ENCODE measurements at regions not wholly inside any gene's neighbourhood (a gene's known extent, or its start where the extent isn't known, plus 50 kb on each side); places are given as distances from the start of the nearest gene placed in this dataset.
A peak's percentile ranks its signal among the peaks of the same experiment; 100 is the strongest.

- DNase-seq (no peak), ATAC-seq (no peak)
- no peak overlapping the region for H3K4me3 ChIP-seq (ENCODE audit: low read length)
- no peaks in the 10 kb centered on the region for H3K9me3 ChIP-seq (ENCODE audit: control insufficient read depth, low read length)
- no peaks in the 10 kb centered on the region for H3K4me1 ChIP-seq (ENCODE audit: control insufficient read depth, insufficient read depth, low read length)
- WGBS: 82% methylated on average over 4 of the region's 4 CpGs
- intact Hi-C loops (cut with DNase I): no loop called here
- H3K27ac ChIP-seq (ENCODE audit: low read length): no peak overlapping the region
- H3K27me3 ChIP-seq (ENCODE audit: control insufficient read depth, insufficient read depth): no peaks in the 10 kb centered on the region
These were observed 256.9 kb downstream of the DMAC1 start for GRCh38 chr9:7542693-7543092.

- Histone ChIP-seq H3K27me3 (ENCODE audit: control insufficient read depth, insufficient read depth) (no peaks in the 10 kb centered on the region), H3K9me3 (ENCODE audit: control insufficient read depth, low read length) (no peaks in the 10 kb centered on the region), H3K4me3 (ENCODE audit: low read length) (no peak overlapping the region), H3K27ac (ENCODE audit: low read length) (no peak overlapping the region), H3K4me1 (ENCODE audit: control insufficient read depth, insufficient read depth, low read length) (no peaks in the 10 kb centered on the region)
- DNase-seq (no peak), ATAC-seq (no peak)
- intact Hi-C loops (cut with DNase I): no loop called here
- 83% methylated on average over 2 of the region's 2 CpGs for WGBS
These were observed 257.5 kb downstream of the DMAC1 start for GRCh38 chr9:7542126-7542525.

DNA sequence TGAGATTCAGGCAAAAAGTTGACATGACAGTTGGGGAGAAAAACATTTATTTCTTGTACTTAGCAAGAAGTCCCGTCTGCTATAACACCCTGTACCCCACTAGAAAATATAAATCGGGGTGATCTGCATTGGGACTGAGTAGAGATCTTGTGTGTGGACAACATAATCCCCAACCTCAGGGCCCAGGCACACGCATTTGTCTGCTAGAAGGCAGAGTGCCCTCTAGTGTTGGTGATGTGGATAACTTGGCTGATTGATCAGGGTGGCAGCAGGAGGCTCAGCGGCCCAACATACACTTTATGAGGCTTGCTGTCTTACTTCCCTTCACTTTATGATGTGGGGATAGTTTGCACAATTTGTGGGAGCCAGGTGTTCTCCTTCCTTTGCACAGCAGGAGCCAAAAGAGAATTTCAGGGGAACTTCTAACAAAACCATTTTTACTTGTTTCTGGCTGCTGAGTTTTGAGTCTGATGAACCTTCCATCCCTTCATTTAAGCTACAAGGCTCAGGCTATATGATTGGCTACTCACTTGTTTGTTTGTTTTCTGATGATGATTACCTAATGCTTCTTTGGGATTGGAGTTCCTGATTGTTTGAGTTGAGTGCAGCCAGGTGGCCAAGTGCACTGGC lies 263.2 kb downstream of the DMAC1 start:
- H3K9me3 ChIP-seq (ENCODE audit: control insufficient read depth, low read length): no peaks in the 10 kb centered on the region
- no peak overlapping the region for H3K4me3 ChIP-seq (ENCODE audit: low read length)
- no peak overlapping the region for H3K27ac ChIP-seq (ENCODE audit: low read length)
- intact Hi-C loops (cut with DNase I): loop anchor here in 3 of 4 donors (5.0 to 10.0 kb wide), 3 partner anchors 132 to 482 kb away; no protein-coding TSS in a partner anchor
- 47% methylated on average over 4 of the region's 4 CpGs for WGBS
- ATAC-seq (peak; percentile 47 to 75), DNase-seq (peak; percentile 23 to 57 (median 51))
- H3K27me3 ChIP-seq (ENCODE audit: control insufficient read depth, insufficient read depth): no peaks in the 10 kb centered on the region
- peaks cover 2% of the 10 kb centered on the region for H3K4me1 ChIP-seq (ENCODE audit: control insufficient read depth, insufficient read depth, low read length)

- no peak for ATAC-seq
- intact Hi-C loops (cut with DNase I): loop anchor here in 2 of 4 donors (10.0 kb wide), 2 partner anchors 130 to 480 kb away; no protein-coding TSS in a partner anchor
- 53% methylated on average over 5 of the region's 5 CpGs for WGBS
These were observed 265.2 kb downstream of the DMAC1 start for GRCh38 chr9:7534211-7534935.

GRCh38 chr9:7533376-7534090 lies 266.0 kb downstream of the DMAC1 start:
- H3K9me3 ChIP-seq (ENCODE audit: control insufficient read depth, low read length): no peaks in the 10 kb centered on the region
- no peak overlapping the region for H3K27ac ChIP-seq (ENCODE audit: low read length)
- H3K4me3 ChIP-seq (ENCODE audit: low read length): no peak overlapping the region
- H3K27me3 ChIP-seq (ENCODE audit: control insufficient read depth, insufficient read depth): no peaks in the 10 kb centered on the region
- H3K4me1 ChIP-seq (ENCODE audit: control insufficient read depth, insufficient read depth, low read length): peaks cover 2% of the 10 kb centered on the region
- ATAC-seq: no peak
- no peak for DNase-seq
- 92% methylated on average over 6 of the region's 6 CpGs for WGBS
- intact Hi-C loops (cut with DNase I): loop anchor here in 2 of 4 donors (10.0 kb wide), 2 partner anchors 129 to 479 kb away; no protein-coding TSS in a partner anchor

More at GRCh38 chr9:7534211-7534935, 265.2 kb downstream of the DMAC1 start:
- peaks cover 2% of the 10 kb centered on the region for H3K4me1 ChIP-seq (ENCODE audit: control insufficient read depth, insufficient read depth, low read length)
- H3K4me3 ChIP-seq (ENCODE audit: low read length): no peak overlapping the region
- no peak overlapping the region for H3K27ac ChIP-seq (ENCODE audit: low read length)
- H3K27me3 ChIP-seq (ENCODE audit: control insufficient read depth, insufficient read depth): no peaks in the 10 kb centered on the region
- no peak for DNase-seq
- no peaks in the 10 kb centered on the region for H3K9me3 ChIP-seq (ENCODE audit: control insufficient read depth, low read length)

DNA sequence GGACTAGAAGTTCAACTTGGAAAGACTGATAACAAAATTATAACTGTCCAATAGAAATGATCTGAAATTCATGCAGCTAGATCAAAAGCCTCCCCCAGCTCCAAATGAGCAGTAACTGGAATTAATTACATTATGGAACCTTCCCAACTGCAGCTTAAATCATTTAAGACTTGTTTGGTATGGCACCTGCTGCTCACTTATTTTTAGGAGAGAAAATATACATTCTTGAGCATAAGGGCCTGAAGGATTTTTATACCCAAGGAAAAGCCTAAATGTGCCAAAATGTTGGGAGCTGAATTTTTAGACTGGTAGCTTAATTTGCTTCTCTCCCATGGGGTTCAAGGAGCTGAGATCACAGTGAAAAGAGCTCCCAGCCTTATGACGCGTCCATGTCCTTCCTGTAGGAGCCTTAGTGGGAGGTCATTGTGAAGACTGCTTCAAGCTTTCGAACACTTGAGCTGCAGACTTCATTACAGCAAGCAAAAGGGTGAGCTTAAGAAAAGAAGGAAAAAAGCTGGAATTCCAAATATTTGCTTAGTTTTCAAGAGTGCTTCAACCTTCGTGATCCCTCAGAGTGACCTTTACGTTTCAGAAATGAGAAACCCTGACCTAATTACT lies 276.0 kb downstream of the DMAC1 start:
- Histone ChIP-seq H3K4me3 (ENCODE audit: low read length) (no peak overlapping the region), H3K27me3 (ENCODE audit: control insufficient read depth, insufficient read depth) (no peaks in the 10 kb centered on the region), H3K4me1 (ENCODE audit: control insufficient read depth, insufficient read depth, low read length) (no peaks in the 10 kb centered on the region), H3K9me3 (ENCODE audit: control insufficient read depth, low read length) (no peaks in the 10 kb centered on the region), H3K27ac (ENCODE audit: low read length) (no peak overlapping the region)
- intact Hi-C loops (cut with DNase I): no loop called here
- no peak for DNase-seq
- 72% methylated on average over 5 of the region's 5 CpGs for WGBS
- ATAC-seq: no peak

GRCh38 chr9:7520396-7520795 lies 279.2 kb downstream of the DMAC1 start:
- no peak overlapping the region for H3K4me3 ChIP-seq (ENCODE audit: low read length)
- WGBS: 54% methylated on average over 5 of the region's 5 CpGs
- H3K27me3 ChIP-seq (ENCODE audit: control insufficient read depth, insufficient read depth): no peaks in the 10 kb centered on the region
- no peak overlapping the region for H3K27ac ChIP-seq (ENCODE audit: low read length)
- H3K9me3 ChIP-seq (ENCODE audit: control insufficient read depth, low read length): no peaks in the 10 kb centered on the region
- no peaks in the 10 kb centered on the region for H3K4me1 ChIP-seq (ENCODE audit: control insufficient read depth, insufficient read depth, low read length)
- ATAC-seq (no peak), DNase-seq (no peak)
- intact Hi-C loops (cut with DNase I): no loop called here

GRCh38 chr9:7516376-7516775 lies 283.2 kb downstream of the DMAC1 start:
- H3K4me3 ChIP-seq (ENCODE audit: low read length): no peak overlapping the region
- no peaks in the 10 kb centered on the region for H3K27me3 ChIP-seq (ENCODE audit: control insufficient read depth, insufficient read depth)
- ATAC-seq (no peak), DNase-seq (no peak)
- H3K9me3 ChIP-seq (ENCODE audit: control insufficient read depth, low read length): no peaks in the 10 kb centered on the region
- WGBS: 64% methylated on average over 2 of the region's 2 CpGs
- intact Hi-C loops (cut with DNase I): no loop called here
- H3K27ac ChIP-seq (ENCODE audit: low read length): no peak overlapping the region
- H3K4me1 ChIP-seq (ENCODE audit: control insufficient read depth, insufficient read depth, low read length): no peaks in the 10 kb centered on the region

- H3K27ac ChIP-seq (ENCODE audit: low read length): no peak overlapping the region
- 71% methylated on average over 7 of the region's 7 CpGs for WGBS
- DNase-seq (no peak), ATAC-seq (no peak)
- no peaks in the 10 kb centered on the region for H3K4me1 ChIP-seq (ENCODE audit: control insufficient read depth, insufficient read depth, low read length)
- H3K27me3 ChIP-seq (ENCODE audit: control insufficient read depth, insufficient read depth): no peaks in the 10 kb centered on the region
- H3K4me3 ChIP-seq (ENCODE audit: low read length): no peak overlapping the region
- intact Hi-C loops (cut with DNase I): no loop called here
- no peaks in the 10 kb centered on the region for H3K9me3 ChIP-seq (ENCODE audit: control insufficient read depth, low read length)
These were observed 289.4 kb downstream of the DMAC1 start for GRCh38 chr9:7510199-7510598.

- Histone ChIP-seq H3K4me1 (ENCODE audit: control insufficient read depth, insufficient read depth, low read length) (no peaks in the 10 kb centered on the region), H3K4me3 (ENCODE audit: low read length) (no peak overlapping the region), H3K27ac (ENCODE audit: low read length) (no peak overlapping the region), H3K9me3 (ENCODE audit: control insufficient read depth, low read length) (no peaks in the 10 kb centered on the region), H3K27me3 (ENCODE audit: control insufficient read depth, insufficient read depth) (no peaks in the 10 kb centered on the region)
- DNase-seq: no peak
- no peak for ATAC-seq
- intact Hi-C loops (cut with DNase I): no loop called here
- WGBS: 68% methylated on average over 7 of the region's 7 CpGs
These were observed 289.9 kb downstream of the DMAC1 start for GRCh38 chr9:7509576-7510145.

Measured in right cardiac atrium (tissue), 5 donors.